ENCODE measurements at regions not wholly inside any gene's neighbourhood (a gene's known extent, or its start where the extent isn't known, plus 50 kb on each side); places are given as distances from the start of the nearest gene placed in this dataset.

GRCh38 chr21:35470522-35470921 is 421.4 kb upstream of the RUNX1 start:
- TF ChIP-seq GATA2 (IDR thresholded peaks at IDR 0.05; ENCODE audit: low read depth, low read length) = no peak
- no peak for TF ChIP-seq GATA3 (IDR thresholded peaks at IDR 0.05; ENCODE audit: low read depth, low read length)

Measured in SH-SY5Y (cell line).